H1 (cell line): ENCODE measurements at regions not wholly inside any gene's neighbourhood (a gene's known extent, or its start where the extent isn't known, plus 50 kb on each side); places are given as distances from the start of the nearest gene placed in this dataset.

Experiments
- CTCF ChIA-PET: fragments of 300-600 bp; sonication (Branson Sonifier 250); formaldehyde crosslinking; loops from one replicate; lab custom pipeline; 2021; ENCODE audit not compliant: partially characterized antibody; lab: Charles Lee
- POLR2A ChIA-PET: fragments of 300-600 bp; sonication (Branson Sonifier 250); formaldehyde crosslinking; loops from one replicate; lab custom pipeline; 2021; ENCODE audit warnings: inconsistent platforms; ENCODE audit not compliant: partially characterized antibody; lab: Charles Lee
- DNase-seq, 2 experiments: peaks; one replicate each; pipeline versions ENCODE4 v3.0.0 to v3.0.0-alpha.2; 2010 to 2022; ENCODE audit warnings: low spot score in 2 of 2, low read depth in 1 of 2, mixed read lengths in 1 of 2
- FAIRE-seq: peaks from 2 replicates; lab custom pipeline; 2011; peaks lifted over from hg19 to GRCh38; lab: Jason Lieb, UNC
- H2AFZ ChIP-seq: 2 replicates; pipeline ENCODE4 v1.8.1; 2012; ENCODE audit warnings: low read length, inconsistent platforms
- H2AK5ac ChIP-seq: 2 replicates; pipeline ENCODE4 v1.6.1; 2013; ENCODE audit warnings: low read depth, low read length
- H2BK120ac ChIP-seq: replicated peaks from 2 replicates; pipeline ENCODE3; 2013; ENCODE audit warnings: low read depth, low read length, inconsistent platforms
- H2BK12ac ChIP-seq: 2 replicates; pipeline ENCODE4 v1.6.1; 2013; ENCODE audit warnings: low read depth, low read length
- H2BK15ac ChIP-seq: 2 replicates; pipeline ENCODE4 v1.6.1; 2013; ENCODE audit warnings: low read length
- H2BK20ac ChIP-seq: 2 replicates; pipeline ENCODE4 v1.6.1; 2013; ENCODE audit warnings: low read length
- H2BK5ac ChIP-seq: 2 replicates; pipeline ENCODE4 v1.6.1; 2013; ENCODE audit warnings: low read depth, low read length
- H3K14ac ChIP-seq: 2 replicates; pipeline ENCODE4 v1.6.1; 2013; ENCODE audit warnings: inconsistent platforms; ENCODE audit not compliant: insufficient read length
- H3K18ac ChIP-seq: 2 replicates; pipeline ENCODE4 v1.6.1; 2013; ENCODE audit warnings: low read length; ENCODE audit errors: extremely low read depth
- H3K23ac ChIP-seq: 2 replicates; pipeline ENCODE4 v1.6.1; 2013; ENCODE audit warnings: inconsistent platforms; ENCODE audit not compliant: insufficient read length
- H3K23me2 ChIP-seq: 2 replicates; pipeline ENCODE4 v1.6.1; 2013; ENCODE audit warnings: low read depth, low read length
- H3K27ac ChIP-seq: 2 replicates; pipeline ENCODE4 v1.6.1; 2011; ENCODE audit warnings: low read depth, low read length, inconsistent platforms
- H3K27me3 ChIP-seq, 4 experiments: replicated peaks in 1 of 4; 1 replicate in 1 of 4; 2 replicates in 3 of 4; pipeline versions ENCODE4 v1.6.1 to v1.8.1; 2011 to 2013; ENCODE audit warnings: low read length in 3 of 4, mild to moderate bottlenecking in 3 of 4, inconsistent platforms in 2 of 4, mixed read lengths in 2 of 4, moderate library complexity in 1 of 4; ENCODE audit not compliant: control insufficient read depth in 3 of 4, insufficient read depth in 3 of 4; ENCODE audit errors: extremely low read depth in 1 of 4
- H3K36me3 ChIP-seq, 4 experiments: 2 replicates each; pipeline versions ENCODE4 v1.6.1 to v1.8.1; 2011 to 2013; ENCODE audit warnings: mild to moderate bottlenecking in 4 of 4, low read length in 3 of 4, moderate library complexity in 2 of 4, control low read depth in 1 of 4, inconsistent platforms in 1 of 4; ENCODE audit not compliant: insufficient read depth in 4 of 4, control insufficient read depth in 2 of 4
- H3K4ac ChIP-seq: replicated peaks from 2 replicates; pipeline ENCODE3; 2013; ENCODE audit warnings: low read length, low read depth, mixed read lengths, inconsistent platforms; ENCODE audit not compliant: insufficient read length
- H3K4me1 ChIP-seq, 4 experiments: replicated peaks in 1 of 4; 1 replicate in 1 of 4; 2 replicates in 3 of 4; pipeline versions ENCODE4 v1.6.1 to v1.8.1; 2011 to 2013; ENCODE audit warnings: low read length in 3 of 4, inconsistent platforms in 2 of 4, mixed read lengths in 1 of 4; ENCODE audit not compliant: insufficient read depth in 4 of 4, control insufficient read depth in 3 of 4
- H3K4me2 ChIP-seq, 2 experiments: 2 replicates each; pipeline versions ENCODE4 v1.6.1 to v1.8.1; 2011 to 2013; ENCODE audit warnings: low read depth in 2 of 2, low read length in 2 of 2, control low read depth in 1 of 2, inconsistent platforms in 1 of 2, mild to moderate bottlenecking in 1 of 2; ENCODE audit not compliant: insufficient read depth in 1 of 2
- H3K4me3 ChIP-seq, 4 experiments: fragments of 200-600, 300-600 bp in 1 of 4; sonication (generic), shearing (Covaris generic), sonication (Bioruptor Twin) in 1 of 4; 2 replicates each; pipeline versions ENCODE4 v1.5.1 to v1.8.1; 2011 to 2016; ENCODE audit warnings: low read length in 4 of 4, low read depth in 3 of 4, control low read depth in 2 of 4, inconsistent platforms in 2 of 4, mild to moderate bottlenecking in 2 of 4, mixed read lengths in 1 of 4, moderate library complexity in 1 of 4; ENCODE audit not compliant: insufficient read depth in 2 of 4; ENCODE audit errors: extremely low read depth in 1 of 4
- H3K56ac ChIP-seq: replicated peaks from 2 replicates; pipeline ENCODE3; 2013; ENCODE audit warnings: low read depth, mild to moderate bottlenecking, mixed read lengths, low read length, inconsistent platforms; ENCODE audit not compliant: insufficient read length
- H3K79me1 ChIP-seq: 2 replicates; pipeline ENCODE4 v1.6.1; 2013; ENCODE audit warnings: low read depth, low read length, control low read depth
- H3K79me2 ChIP-seq, 2 experiments: 2 replicates each; pipeline versions ENCODE4 v1.6.1 to v1.8.1; 2012 to 2013; ENCODE audit warnings: low read length in 2 of 2, mild to moderate bottlenecking in 2 of 2, inconsistent platforms in 1 of 2; ENCODE audit not compliant: insufficient read depth in 2 of 2, control insufficient read depth in 1 of 2
- H3K9ac ChIP-seq, 4 experiments: replicated peaks in 1 of 4; 1 replicate in 1 of 4; 2 replicates in 3 of 4; pipeline versions ENCODE4 v1.6.1 to v1.8.1; 2011 to 2013; ENCODE audit warnings: low read depth in 3 of 4, low read length in 3 of 4, control low read depth in 2 of 4, mild to moderate bottlenecking in 2 of 4, moderate library complexity in 2 of 4, inconsistent platforms in 1 of 4; ENCODE audit errors: extremely low read depth in 1 of 4
- H3K9me3 ChIP-seq, 2 experiments: 2 replicates each; pipeline versions ENCODE4 v1.6.1 to v1.8.1; 2012 to 2013; ENCODE audit warnings: mild to moderate bottlenecking in 2 of 2, moderate library complexity in 2 of 2, control low read depth in 1 of 2, inconsistent platforms in 1 of 2, low read depth in 1 of 2, low read length in 1 of 2, mixed read lengths in 1 of 2; ENCODE audit not compliant: insufficient read depth in 2 of 2
- H4K20me1 ChIP-seq, 2 experiments: replicated peaks in 1 of 2; 2 replicates each; pipeline versions ENCODE3 to v1.8.1; 2011 to 2013; ENCODE audit warnings: inconsistent platforms in 2 of 2, low read length in 2 of 2, mild to moderate bottlenecking in 1 of 2; ENCODE audit not compliant: insufficient read depth in 2 of 2, control insufficient read depth in 1 of 2
- H4K5ac ChIP-seq: 2 replicates; pipeline ENCODE4 v1.6.1; 2013; ENCODE audit warnings: low read length, low read depth, mixed read lengths, inconsistent platforms; ENCODE audit not compliant: insufficient read length
- H4K8ac ChIP-seq: 2 replicates; pipeline ENCODE4 v1.8.0; 2013; ENCODE audit warnings: mild to moderate bottlenecking, moderate library complexity, low read length, inconsistent platforms; ENCODE audit not compliant: insufficient read depth; ENCODE audit errors: extremely low read depth
- H4K91ac ChIP-seq: replicated peaks from 2 replicates; pipeline ENCODE3; 2013; ENCODE audit warnings: low read length, mixed read lengths, inconsistent platforms; ENCODE audit not compliant: insufficient read length
- CHD2 ChIP-seq: IDR thresholded peaks from 2 replicates; pipeline ENCODE4 v1.6.1; 2012; ENCODE audit warnings: low read length, improper control_type of control experiment
- FOSL1 ChIP-seq: IDR thresholded peaks from 2 replicates; pipeline ENCODE4 v1.6.1; 2011; ENCODE audit warnings: mild to moderate bottlenecking, low read depth, low read length, moderate library complexity; ENCODE audit not compliant: insufficient read depth
- GTF2F1 ChIP-seq: IDR thresholded peaks from 2 replicates; pipeline ENCODE4 v1.6.1; 2012; ENCODE audit warnings: low read depth, low read length, improper control_type of control experiment, borderline replicate concordance
- HDAC2 ChIP-seq, 2 experiments: fragments of 300-600 bp in 1 of 2; sonication (generic) in 1 of 2; IDR thresholded peaks; 2 replicates each; pipeline ENCODE4 v1.6.1; 2011 to 2012; ENCODE audit warnings: low read depth in 2 of 2, low read length in 2 of 2, mild to moderate bottlenecking in 2 of 2, moderate library complexity in 2 of 2, borderline replicate concordance in 1 of 2, inconsistent platforms in 1 of 2
- JUN ChIP-seq: IDR thresholded peaks from 2 replicates; pipeline ENCODE4 v1.6.1; 2011; ENCODE audit warnings: low read depth, mild to moderate bottlenecking, improper control_type of control experiment, low read length
- KDM5A ChIP-seq: fragments of 200-600 bp; IDR thresholded peaks from 2 replicates; pipeline ENCODE4 v1.7.1; 2012; ENCODE audit warnings: mild to moderate bottlenecking, low read length, inconsistent platforms, mixed read lengths
- POU5F1 ChIP-seq: IDR thresholded peaks from 2 replicates; pipeline ENCODE4 v1.6.1; 2011; ENCODE audit warnings: low read depth, mild to moderate bottlenecking, low read length, moderate library complexity
- RAD21 ChIP-seq, 2 experiments: IDR thresholded peaks in 1 of 2; conservative IDR thresholded peaks in 1 of 2; 2 replicates each; pipeline ENCODE4 v1.6.1; 2011; ENCODE audit warnings: low read depth in 2 of 2, low read length in 2 of 2, improper control_type of control experiment in 1 of 2, inconsistent platforms in 1 of 2, mild to moderate bottlenecking in 1 of 2, moderate library complexity in 1 of 2
- RBBP5 ChIP-seq: IDR thresholded peaks from 2 replicates; pipeline ENCODE4 v1.7.1; 2012; ENCODE audit warnings: low read depth, mild to moderate bottlenecking, inconsistent platforms, low read length, moderate library complexity, borderline replicate concordance
- RXRA ChIP-seq: IDR thresholded peaks from 2 replicates; pipeline ENCODE4 v1.6.1; 2011; ENCODE audit warnings: low read depth, mild to moderate bottlenecking, low read length, moderate library complexity; ENCODE audit not compliant: insufficient read depth
- SP4 ChIP-seq: IDR thresholded peaks from 2 replicates; pipeline ENCODE4 v1.6.1; 2012; ENCODE audit warnings: low read length, inconsistent platforms
- TAF1 ChIP-seq: IDR thresholded peaks from 2 replicates; pipeline ENCODE4 v1.6.1; 2011; ENCODE audit warnings: mild to moderate bottlenecking, low read depth, low read length
- whole genome bisulfite sequencing, 2 experiments: shearing (Covaris generic) in 1 of 2; methylation state at CpG; one replicate each; pipeline versions ENCODE4 v1.1.6 to v1.1.7; 2013 to 2015; ENCODE audit warnings: low lambda C conversion rate in 2 of 2, mixed read lengths in 2 of 2, inconsistent platforms in 1 of 2, low coverage in 1 of 2, missing lambda C conversion rate in 1 of 2; ENCODE audit not compliant: insufficient replicate concordance in 2 of 2, insufficient coverage in 1 of 2, insufficient read length in 1 of 2; ENCODE audit errors: extremely low coverage in 1 of 2, missing lambda C conversion rate in 1 of 2; 5-methylcytosine and 5-hydroxymethylcytosine counted together

GRCh38 chr14:101065696-101066694 is 162.5 kb upstream of the RTL1 start:
- Histone ChIP-seq H2BK15ac (no peak overlapping the region), H3K27me3 (peaks cover 0 to 2% (median 0%) of the 10 kb centered on the region in 4 experiments; a peak in 1 of 7 replicates), H3K18ac (no peak overlapping the region), H3K36me3 (no peaks in the 10 kb centered on the region), H3K14ac (no peak overlapping the region), H2BK120ac (no peak overlapping the region), H3K4me2 (no peak overlapping the region), H2AK5ac (no peak overlapping the region), H3K4me1 (no peaks in the 10 kb centered on the region), H3K23ac (no peak overlapping the region), H4K91ac (no peak overlapping the region), H3K9ac (no peak overlapping the region), H3K9me3 (peaks cover 0 to 4% of the 10 kb centered on the region in 2 experiments; a peak in 1 of 4 replicates), H3K56ac (no peak overlapping the region), H2BK20ac (no peak overlapping the region), H2AFZ (no peak overlapping the region), H3K79me1 (no peaks in the 10 kb centered on the region), H4K20me1 (no peaks in the 10 kb centered on the region), H3K79me2 (no peaks in the 10 kb centered on the region), H4K8ac (no peak overlapping the region), H3K23me2 (no peaks in the 10 kb centered on the region), H4K5ac (no peak overlapping the region), H3K27ac (no peak overlapping the region), H3K4me3 (no peak overlapping the region), H2BK5ac (no peak overlapping the region), H3K4ac (no peak overlapping the region), H2BK12ac (no peak overlapping the region)
- POLR2A ChIA-PET = no interaction called here
- FAIRE-seq = no peak
- WGBS, 2 experiments = 95% methylated on average over 43 of the region's 43 CpGs; no CpG with 5 or more reads in 1 of the 2 experiments
- no peak for DNase-seq
- CTCF ChIA-PET = interaction anchor here (0.8 to 1.4 kb wide), 3 partner anchors 8 to 164 kb away, joined by 3 to 5 read pairs (median 3); no protein-coding TSS in a partner anchor
- no peak for TF ChIP-seq RBBP5
- no peak for TF ChIP-seq RXRA
- no peak for TF ChIP-seq FOSL1
- TF ChIP-seq KDM5A = no peak
- TF ChIP-seq HDAC2 (IDR thresholded peaks at IDR 0.05; ENCODE audit: borderline replicate concordance in 1 of 2, low read depth in 2 of 2, low read length in 2 of 2) = no peak
- no peak for TF ChIP-seq GTF2F1
- TF ChIP-seq POU5F1 = no peak
- no peak for TF ChIP-seq SP4
- no peak for TF ChIP-seq CHD2
- TF ChIP-seq TAF1 = no peak
- no peak for TF ChIP-seq RAD21 (IDR thresholded peaks at IDR 0.05 in 1 of 2, conservative IDR thresholded peaks at IDR 0.05 in 1 of 2; ENCODE audit: low read depth in 2 of 2, low read length in 2 of 2)
- no peak for TF ChIP-seq JUN
